ENCODE measurements at regions not wholly inside any gene's neighbourhood (a gene's known extent, or its start where the extent isn't known, plus 50 kb on each side); places are given as distances from the start of the nearest gene placed in this dataset.
A peak's percentile ranks its signal among the peaks of the same experiment; 100 is the strongest.
"Not testable (repeated sequence)": the region's sequence is repeated elsewhere in the genome, so short reads cannot be mapped to it uniquely, and the experiment has no call there.

DNA sequence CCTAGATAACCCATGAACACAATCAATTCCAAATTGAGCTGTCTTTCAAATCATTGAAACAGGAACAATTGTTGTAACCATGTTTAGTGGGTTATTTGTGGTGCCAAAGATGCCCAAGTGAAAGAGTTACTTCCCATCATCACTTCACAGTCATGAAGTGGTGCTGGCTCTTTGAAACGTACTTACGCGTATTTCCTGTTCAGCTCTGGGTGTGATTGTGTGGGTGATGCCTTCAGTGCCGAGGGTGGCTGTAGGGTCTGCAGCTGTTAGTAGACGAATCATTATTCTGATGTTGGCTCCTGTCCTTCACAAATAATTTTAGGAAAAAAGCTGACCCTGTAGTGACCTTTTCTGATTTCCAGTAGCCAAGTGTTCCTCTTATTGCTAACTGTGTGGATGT is 323.1 kb upstream of the KIAA1217 start:
- no peak for ATAC-seq

DNA sequence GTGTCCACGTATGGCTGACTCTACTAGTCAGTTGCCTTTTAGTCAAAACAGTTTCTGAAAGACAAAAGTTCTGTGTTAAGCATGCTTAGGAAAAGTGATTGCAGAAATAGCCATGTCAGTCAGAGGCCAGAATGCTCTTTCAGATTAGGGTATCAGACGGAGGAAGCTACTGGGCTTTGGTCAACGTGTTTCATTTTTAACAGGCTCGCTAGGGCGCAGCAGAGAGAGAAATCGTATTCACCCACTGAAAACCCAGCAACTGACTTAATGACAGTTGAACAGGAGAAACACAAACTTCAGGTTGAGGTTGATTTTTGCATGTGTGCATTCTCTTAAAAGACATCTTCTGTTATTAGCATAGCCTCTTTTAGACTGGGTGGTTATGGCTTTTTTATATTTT is 322.6 kb upstream of the KIAA1217 start:
- no peak for ATAC-seq

DNA sequence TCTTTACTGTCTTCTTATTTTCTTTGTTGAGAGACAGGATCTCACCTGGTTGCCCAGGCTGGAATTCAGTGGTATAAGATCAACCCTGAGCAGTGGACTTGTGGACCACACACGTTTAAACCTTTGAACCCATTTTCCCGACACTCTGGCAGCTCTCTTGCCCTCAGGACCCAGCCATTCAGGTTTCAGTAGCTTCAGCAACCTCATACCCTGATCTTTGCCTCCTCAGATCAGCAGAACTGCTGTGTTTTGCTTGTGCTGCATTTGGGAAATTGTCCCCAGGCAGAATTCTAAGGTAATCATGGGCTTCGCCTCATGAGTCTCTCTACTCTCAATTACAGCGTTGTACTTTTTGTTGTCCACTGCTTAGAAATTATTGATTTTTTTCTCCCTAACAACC is 317.6 kb upstream of the KIAA1217 start:
- ATAC-seq, result no peak

DNA sequence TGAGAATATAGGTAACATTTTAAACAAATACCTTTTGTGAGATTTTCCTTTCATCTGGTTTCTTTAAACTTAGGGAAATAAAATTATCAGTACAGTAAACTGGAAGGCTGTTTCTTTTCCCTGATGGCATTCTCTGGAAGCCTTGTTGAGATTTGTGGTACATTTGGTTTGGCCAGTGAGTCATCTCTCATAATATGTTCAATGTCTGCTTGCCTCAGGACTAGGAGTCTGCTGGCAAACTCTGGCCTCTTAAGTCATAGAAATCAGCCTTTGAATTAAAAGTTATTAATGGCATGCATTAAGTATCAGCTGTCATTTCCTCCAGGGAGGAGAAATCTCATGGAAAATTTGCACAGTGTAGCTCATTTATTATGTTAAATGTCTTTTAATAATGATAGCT is 316.6 kb upstream of the KIAA1217 start:
- ATAC-seq, result no peak

DNA sequence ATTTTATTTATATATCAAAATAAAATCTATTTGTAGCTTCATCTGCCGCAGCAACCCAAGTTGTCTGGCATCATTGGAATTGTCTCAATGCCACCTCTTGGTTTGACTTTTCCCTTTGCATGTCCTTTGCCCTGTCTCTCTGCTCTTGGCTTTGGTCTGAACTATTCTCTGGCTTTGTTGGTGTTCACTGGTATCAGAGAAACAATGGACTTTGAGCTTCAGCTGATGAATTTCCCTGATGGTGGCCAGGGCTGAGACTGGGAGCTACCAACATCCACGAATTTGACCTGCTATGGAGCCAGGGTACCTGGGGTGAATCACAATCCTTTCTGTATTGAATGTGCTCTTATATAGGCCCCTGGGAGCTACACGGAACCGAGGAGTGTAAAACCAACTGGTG is 311.7 kb upstream of the KIAA1217 start:
- no peak for ATAC-seq

DNA sequence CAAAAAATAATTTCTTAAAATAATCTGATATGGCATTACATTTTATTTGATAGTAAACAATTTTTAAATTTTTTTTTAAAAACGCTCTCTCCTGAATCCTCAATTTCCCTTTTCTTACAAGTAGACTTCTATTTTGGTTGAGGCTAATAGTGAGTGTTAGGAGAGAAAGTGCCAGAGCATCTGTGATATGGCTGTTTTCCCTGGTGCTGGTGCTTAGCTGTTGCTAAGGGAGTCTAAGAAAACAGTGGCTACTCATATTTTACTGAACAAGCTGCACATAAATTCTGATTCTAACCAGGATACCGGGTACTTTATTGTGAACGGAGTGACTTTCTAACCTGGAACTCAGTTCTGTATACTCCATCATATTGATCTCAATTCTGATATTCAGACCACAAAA is 311.1 kb upstream of the KIAA1217 start:
- no peak for ATAC-seq

DNA sequence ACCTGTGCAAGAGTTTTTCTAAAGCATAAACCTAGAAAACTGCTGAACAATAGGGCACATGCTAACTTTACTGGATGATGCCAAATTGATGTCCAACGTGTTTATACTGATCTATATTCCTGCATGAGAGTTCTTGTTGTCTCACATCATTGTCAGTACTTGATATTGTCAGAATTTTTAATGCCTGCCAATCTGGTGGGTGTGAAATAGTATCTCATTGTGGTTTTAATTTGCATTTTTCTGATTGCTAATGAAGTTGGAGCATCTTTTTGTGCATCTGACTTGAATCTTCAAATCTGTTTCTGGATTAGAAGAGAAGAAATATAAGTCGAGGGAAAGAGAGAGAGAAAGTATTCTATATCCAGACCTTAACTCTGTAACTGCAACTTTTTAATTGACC is 309.8 kb upstream of the KIAA1217 start:
- no peak for ATAC-seq

DNA sequence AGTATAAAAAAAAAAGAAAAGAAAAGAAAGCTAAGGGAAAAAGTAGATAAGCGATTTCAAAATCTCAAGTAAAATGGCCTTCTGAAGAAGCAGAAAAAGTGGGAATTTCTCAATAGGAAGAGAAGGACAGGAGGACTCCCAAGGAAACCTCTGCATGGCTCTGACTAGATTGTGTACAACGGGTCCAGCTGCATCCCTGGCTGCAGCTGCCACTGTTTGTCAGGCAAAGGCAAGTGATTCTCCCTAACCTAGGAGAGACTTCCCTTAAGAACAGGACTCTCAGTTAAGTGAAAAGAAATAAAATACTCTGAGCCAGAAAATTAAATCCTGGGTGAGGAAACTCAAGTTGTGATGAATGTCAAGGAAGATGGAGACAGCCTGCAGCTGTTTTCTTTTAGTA is 298.6 kb upstream of the KIAA1217 start:
- ATAC-seq, result no peak

DNA sequence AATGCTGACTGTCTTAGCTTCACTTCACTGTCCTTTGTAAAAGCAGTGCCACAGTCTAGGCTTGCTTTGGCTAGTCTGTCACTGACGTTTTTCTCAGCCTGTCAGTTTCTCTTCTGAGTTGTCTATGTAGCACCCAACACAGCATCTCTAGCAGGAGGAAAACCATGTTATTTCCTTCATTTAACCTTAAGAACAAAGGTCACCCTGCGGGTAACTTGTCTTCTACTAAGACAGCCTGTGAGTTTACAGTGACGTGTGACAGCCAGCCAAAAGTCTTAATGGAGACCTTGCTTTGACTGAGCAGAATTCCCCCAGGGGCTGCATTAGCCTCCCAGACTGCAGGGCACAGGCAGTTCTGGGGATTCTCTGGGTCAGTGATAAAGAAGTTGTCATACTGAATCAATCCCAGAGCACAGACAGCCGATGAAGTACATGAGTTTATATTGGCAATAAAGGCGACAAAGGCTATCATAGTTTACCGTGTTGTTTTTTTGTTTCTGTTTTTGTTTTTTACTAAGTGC is 296.0 kb upstream of the KIAA1217 start:
- no peak for ATAC-seq

DNA sequence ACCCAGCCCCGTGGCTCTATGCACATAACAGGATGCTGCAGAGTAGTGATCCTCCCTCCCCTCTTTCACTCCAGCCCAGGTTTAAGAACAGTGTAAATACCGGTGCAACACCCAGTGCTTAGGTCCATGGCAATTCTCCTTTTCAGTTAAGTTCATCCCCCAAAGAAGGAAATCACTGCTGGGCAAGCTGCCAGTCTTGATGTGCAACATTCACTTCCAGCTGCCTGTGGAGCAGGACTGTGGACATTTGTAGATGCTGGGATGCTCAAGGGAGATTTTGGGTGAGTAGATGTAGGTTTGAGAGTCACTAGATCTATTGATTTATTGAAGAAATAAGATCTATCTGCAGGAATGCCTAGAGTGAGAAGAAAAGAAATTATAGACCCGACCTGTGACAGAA is 294.3 kb upstream of the KIAA1217 start:
- ATAC-seq, result no peak

DNA sequence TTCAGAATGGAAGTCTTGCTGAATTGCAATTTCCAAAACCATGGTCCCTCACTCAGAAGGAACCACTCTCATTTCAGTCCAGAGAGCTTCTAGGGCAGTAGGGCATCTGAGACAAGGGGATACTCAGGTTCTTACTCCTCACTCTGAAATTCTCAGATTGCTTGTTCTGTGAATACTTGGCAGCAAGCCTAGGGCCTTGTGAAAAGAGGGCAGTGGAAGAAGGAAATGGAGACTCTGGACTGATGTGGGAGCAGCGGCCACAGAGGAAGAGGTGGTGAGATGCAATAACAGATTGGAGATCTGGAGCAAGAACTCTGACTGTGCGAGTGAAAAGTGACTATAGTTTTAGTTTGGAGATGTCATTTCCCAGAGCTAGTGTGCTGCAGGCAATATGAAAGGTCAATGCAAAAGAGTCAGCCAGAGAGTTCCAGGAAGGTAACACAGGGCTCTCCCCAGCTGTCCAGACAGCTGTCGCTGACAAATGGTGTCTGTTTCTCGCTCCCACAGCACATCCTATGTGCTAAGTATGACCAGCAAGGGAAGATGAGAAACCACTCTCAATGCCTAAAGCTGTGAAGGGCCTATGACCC is 291.6 kb upstream of the KIAA1217 start:
- no peak for ATAC-seq

DNA sequence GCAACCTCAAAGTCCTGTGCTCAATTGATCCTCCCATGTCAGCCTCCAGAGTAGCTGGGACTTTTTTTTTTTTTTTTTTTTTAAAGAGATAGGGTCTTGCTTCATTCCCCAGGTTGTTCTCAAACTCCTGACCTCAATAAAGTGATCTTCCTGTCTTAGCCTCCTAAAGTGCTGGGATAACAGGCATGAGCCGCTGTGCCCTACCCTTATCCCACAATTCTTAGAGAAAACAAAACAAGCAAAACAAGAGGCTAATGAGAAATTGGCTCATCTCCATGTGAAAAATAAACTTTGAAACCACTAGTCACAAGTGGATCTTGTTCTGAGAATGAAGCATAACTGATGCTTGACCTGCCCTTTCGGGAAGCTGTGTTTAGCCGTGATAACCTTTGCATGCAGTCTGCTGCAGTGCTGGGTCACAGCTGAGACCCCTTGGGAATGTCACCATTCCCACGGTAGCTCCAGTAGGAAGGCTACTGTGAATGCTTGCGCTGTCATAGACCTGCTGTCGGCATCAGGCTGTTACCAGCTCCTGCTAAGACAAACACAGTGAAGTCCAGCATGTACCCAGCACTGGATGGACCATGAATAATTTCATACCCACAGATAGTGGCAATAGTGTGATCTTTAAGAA is 290.7 kb upstream of the KIAA1217 start:
- ATAC-seq, result no peak

DNA sequence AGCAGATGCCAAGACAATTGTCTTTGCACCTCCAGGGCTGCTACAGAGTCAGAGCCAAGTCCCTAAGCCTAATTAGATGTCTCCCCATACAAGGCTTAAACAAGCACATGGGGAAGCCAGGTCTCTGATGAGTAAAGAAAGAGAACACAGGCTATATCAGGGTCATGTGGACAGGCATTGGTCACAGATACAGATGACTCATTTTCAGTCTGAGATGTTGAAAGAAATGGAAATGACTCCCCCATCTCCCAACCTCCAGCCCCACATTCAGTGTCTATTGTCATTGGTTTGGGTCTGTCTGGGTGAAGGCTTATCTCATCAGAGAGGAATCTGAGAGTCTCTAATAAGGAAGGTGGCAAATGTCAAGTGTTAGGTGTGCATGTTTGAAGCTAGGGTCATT is 290.1 kb upstream of the KIAA1217 start:
- peak in 1 of 2 donors; percentile 35 for ATAC-seq

DNA sequence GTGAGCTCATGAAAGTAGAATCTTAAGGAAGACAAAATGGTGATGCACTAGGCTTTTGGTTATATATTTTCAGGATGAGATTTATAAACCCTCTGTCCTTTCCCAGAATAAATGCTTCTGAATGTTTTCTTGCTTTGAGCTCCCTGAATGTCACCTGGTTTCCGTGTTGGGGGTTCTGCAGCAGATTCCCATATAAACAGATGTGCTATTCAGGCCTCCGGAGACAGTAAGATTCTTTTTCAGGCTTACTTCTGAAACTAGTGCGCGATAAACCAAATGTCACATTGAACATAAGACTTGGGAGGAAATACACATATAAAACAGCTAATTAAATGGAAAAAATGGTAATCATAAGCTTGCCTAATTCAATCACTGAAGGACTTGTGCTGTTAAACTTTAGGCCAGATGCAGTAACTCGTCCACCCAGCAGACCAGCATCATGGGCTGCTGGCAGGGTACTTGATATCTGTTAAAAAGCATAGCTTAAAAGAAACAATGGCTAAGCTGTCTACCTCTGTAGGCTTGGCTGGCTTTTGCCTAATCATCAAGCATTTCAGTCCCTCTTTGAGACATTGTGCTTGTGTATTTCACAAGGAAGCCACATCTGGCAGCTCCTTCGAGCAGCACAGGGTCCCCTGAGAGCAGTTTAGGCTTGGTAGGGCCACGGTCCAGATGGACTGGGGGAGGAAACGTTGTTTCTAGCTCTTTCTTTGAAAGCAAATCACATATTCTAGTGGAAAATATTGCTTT is 281.2 kb upstream of the KIAA1217 start:
- no peak for ATAC-seq

DNA sequence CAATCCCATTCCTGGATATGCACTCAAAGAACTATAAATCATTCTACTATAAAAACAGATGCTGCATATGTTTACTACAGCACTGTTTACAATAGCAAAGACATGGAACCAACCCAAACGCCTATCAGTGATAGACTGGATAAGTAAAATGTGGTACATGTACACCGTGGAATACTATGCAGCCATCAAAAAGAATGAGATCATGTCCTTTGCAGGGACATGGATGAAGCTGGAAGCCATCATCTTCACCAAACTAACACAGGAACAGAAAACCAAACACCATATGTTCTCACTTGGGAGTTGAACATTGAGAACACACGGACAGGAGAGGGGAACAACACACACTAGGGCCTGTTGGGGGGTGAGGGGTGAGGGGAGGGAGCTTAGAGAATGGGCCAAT is 274.9 kb upstream of the KIAA1217 start:
- not testable (repeated sequence) for ATAC-seq

DNA sequence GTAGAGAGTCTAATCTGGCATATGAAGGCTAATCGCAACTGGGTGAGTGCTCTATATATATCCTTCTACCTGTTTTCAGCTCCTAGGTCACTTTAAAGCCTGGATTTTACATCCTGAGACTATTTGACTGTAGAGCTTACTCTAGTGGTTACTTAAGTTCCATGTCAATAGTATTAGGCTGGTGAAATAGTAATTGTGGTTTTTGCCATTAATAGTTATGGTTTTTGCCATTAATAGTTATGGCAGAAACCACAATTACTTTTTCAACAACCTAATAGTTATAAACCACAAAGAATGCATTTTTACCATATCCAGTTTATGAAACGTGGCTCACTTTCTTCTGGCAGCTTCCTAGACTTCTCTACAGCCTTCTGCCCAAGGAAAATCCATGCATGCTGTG is 263.1 kb upstream of the KIAA1217 start:
- ATAC-seq, result no peak

DNA sequence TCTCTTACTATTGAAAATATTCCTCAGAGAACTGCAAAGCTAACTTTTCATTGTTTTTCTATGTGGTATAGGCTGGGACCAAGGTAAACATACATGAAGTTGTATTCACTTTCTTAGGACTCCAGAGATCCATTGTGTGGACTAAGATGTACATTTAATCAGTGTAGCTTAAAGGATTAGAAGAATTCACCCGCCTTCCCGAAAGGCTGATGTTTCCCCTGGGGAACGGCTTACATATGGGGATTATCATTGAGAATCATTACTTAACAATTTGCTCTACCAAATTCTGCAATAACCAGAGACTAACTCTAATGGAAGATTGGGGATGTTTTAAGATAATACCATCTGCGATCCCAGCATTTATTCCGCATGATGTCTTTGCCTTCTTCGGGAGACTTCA is 257.1 kb upstream of the KIAA1217 start:
- no peak for ATAC-seq

DNA sequence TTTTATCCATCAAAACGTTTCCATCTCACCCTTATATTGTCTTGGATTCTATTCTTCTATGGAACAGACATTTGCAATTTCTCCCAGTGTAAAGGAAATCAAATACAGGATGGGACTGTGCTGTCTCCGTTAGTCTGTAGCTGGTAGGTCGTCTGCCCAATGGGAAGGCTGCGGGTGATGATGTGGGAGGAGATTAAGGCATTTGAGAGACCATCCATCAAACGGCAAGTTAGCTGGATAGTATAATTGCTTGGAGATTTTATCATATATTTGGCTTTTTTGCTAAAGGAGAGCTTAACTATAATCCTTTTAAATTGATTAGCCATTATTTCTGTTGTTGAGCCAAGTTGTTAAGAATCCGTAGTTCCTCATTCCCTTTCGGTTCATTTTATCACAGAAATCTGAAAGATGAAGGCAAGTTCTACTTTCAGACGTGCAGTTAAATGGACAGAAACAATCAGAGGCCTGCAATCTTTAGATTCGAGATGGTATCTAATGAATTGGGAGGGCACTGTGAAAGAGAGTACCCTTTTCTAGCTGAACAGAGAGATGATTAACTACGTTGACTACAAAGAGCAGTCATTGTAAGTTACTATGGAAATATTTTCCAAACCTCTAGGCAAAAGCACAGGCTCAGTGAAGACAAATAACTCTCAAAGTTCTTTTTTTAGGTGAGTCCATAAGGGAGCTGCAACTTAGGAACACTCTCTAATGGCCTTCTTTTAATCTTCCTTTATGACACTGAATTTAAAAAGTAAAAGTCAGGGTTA is 253.3 kb upstream of the KIAA1217 start:
- ATAC-seq, result no peak

DNA sequence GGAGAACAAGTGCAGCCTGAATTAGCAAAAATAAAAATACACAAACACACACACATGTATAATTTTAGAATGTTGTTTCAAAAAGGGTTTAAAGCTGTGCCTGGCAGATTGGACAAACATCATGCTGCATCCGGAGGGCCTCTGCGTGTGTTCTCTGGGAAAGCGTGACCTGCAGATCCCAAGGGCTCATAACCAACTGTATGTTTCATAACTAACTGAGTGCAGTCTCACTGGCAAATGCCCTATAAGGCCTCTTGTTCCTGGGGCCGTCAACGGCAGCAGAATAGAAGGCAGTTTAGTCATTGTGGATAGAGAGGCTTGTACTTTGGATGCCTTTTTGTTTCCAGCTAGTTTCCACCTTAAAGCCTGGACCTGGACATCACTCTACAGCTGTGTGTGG is 243.8 kb upstream of the KIAA1217 start:
- ATAC-seq, result no peak

DNA sequence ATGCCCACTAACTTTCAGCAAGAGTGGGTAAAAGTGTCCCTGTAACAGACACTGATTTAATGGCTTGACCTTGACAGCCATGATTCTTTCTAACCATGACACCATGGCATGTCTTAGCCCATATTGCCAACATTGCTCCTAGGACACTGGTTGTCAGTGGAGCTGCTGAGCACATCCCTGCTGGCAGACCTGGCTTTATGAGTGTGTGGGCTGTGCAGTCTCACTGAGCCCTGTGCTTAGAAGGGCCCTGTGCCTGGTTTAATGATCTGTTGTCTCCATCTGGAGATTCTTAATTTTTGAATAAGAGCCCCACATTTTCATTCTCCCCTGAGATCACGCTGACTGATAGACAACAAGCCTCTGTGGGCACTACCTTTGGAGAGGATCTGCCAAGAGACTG is 243.1 kb upstream of the KIAA1217 start:
- no peak for ATAC-seq

DNA sequence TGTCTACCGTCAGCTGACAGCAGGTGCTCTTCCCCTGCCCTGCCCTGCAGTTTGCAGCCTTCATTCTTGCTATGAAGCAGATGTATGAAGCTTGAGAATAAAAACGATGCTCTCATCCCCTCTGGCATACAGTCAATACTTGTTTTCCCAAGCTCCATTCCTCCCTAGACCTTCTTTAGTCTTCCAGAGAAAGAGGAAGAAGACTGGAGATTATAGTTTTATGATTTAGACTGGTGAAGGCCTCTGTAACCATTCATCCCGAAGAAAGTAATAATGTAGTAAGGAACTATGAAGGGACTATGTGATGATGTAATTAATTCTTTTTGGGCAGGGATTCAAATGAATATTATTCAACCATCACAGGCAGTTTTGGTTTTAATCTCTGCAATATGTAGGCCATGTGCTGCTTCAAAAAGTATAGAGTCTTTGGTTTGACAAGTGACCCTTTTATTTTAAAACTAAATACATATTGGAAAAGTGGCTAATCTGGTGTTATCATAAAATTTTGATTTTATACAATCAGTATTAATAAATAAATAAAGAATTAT is 242.4 kb upstream of the KIAA1217 start:
- no peak for ATAC-seq

DNA sequence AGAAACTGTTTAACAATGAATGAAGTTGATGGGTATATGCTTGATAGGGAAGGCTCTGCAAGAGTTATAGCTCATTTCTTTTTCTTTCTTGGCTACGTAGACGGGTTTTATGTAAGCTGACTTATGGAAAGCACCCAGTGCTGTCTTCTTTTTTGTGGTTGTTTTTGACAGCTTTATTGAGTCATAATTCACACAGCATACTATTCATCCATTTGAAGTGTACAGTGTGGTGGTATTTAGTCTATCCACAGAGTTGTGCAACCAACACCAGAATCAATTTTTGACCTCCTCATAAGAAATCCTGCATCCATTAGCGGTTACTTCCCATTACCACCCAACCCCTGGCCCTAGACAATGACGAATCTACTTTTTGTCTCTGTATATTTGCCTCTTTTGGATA is 240.6 kb upstream of the KIAA1217 start:
- ATAC-seq, result no peak

DNA sequence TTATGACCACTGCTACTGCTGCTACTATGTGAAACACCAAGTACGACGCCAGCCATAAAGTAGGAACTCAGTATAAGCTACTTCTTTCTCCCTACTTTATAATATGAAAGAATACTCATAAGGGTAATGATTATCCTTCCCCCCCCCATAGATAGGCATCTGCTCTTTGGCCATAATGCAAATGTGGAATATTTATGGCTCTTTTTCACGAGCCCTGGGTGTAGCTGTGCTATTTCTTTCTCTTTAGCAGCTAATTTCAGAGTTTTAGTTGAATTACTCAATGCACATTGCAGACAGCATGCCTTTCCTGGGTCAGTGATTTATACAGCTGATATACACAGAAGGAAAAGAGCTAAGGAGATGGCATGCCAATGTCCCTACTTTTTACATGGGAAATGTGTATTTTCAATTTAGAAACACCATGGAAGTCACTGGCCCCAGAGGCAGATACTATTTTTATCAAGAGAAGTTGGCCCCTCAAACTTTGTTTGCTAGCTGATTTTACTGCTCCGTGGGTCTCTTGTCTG is 234.1 kb upstream of the KIAA1217 start:
- ATAC-seq, result no peak
